OCI-LY1 (cell line): ENCODE measurements at regions not wholly inside any gene's neighbourhood (a gene's known extent, or its start where the extent isn't known, plus 50 kb on each side); places are given as distances from the start of the nearest gene placed in this dataset.

Experiments
- H2AFZ ChIP-seq: fragments of 200-600 bp; sonication (generic), shearing (Covaris generic); 2 replicates; pipeline ENCODE4 v1.6.0; 2014; ENCODE audit warnings: antibody characterized with exemption, mild to moderate bottlenecking, low read length
- H3F3A ChIP-seq: fragments of 200-600 bp; sonication (generic), shearing (Covaris generic); 2 replicates; pipeline ENCODE4 v1.6.0; 2014; ENCODE audit warnings: mild to moderate bottlenecking, antibody characterized with exemption, low read length, moderate library complexity; ENCODE audit not compliant: insufficient read depth
- H3K27ac ChIP-seq: fragments of 200-600 bp; sonication (generic); 2 replicates; pipeline ENCODE4 v1.5.1; 2014; ENCODE audit warnings: low read length, mixed run types, mild to moderate bottlenecking, low read depth; ENCODE audit not compliant: poor library complexity, severe bottlenecking
- H3K27me3 ChIP-seq: fragments of 200-600 bp; sonication (generic); 2 replicates; pipeline ENCODE4 v1.6.0; 2014; ENCODE audit warnings: antibody characterized with exemption, mild to moderate bottlenecking, low read length, moderate library complexity; ENCODE audit not compliant: insufficient read depth
- H3K36me3 ChIP-seq: fragments of 200-600 bp; sonication (generic); 2 replicates; pipeline ENCODE4 v1.6.1; 2014; ENCODE audit warnings: mild to moderate bottlenecking, antibody characterized with exemption, low read length, moderate library complexity, mixed read lengths; ENCODE audit not compliant: insufficient read depth
- H3K4me1 ChIP-seq: fragments of 200-600 bp; sonication (generic); 2 replicates; pipeline ENCODE4 v1.5.1; 2014; ENCODE audit warnings: mild to moderate bottlenecking, low read length, moderate library complexity; ENCODE audit not compliant: insufficient read depth, severe bottlenecking
- H3K4me2 ChIP-seq: fragments of 200-600 bp; sonication (generic), shearing (Covaris generic); 2 replicates; pipeline ENCODE4 v1.6.1; 2014; ENCODE audit warnings: low read length
- H3K4me3 ChIP-seq: fragments of 200-600 bp; sonication (generic); 2 replicates; pipeline ENCODE4 v1.5.1; 2014; ENCODE audit warnings: low read length, low read depth, mild to moderate bottlenecking, mixed read lengths; ENCODE audit not compliant: poor library complexity, severe bottlenecking
- H3K79me2 ChIP-seq: fragments of 200-600 bp; shearing (Covaris generic); 2 replicates; pipeline ENCODE4 v1.6.1; 2016; ENCODE audit warnings: mixed run types, low read length, mixed read lengths; ENCODE audit not compliant: insufficient read depth
- H3K9ac ChIP-seq: fragments of 200-600 bp; sonication (generic), shearing (Covaris generic); 2 replicates; pipeline ENCODE4 v1.6.1; 2014; ENCODE audit warnings: mild to moderate bottlenecking, low read length, mixed read lengths
- H3K9me2 ChIP-seq: fragments of 200-600 bp; sonication (generic), shearing (Covaris generic); 2 replicates; pipeline ENCODE4 v1.6.1; 2014; ENCODE audit warnings: low read depth, mild to moderate bottlenecking, low read length, mixed read lengths
- H3K9me3 ChIP-seq: fragments of 200-600 bp; shearing (Covaris generic); 2 replicates; pipeline ENCODE4 v1.6.1; 2014; ENCODE audit warnings: low read length, mixed read lengths
- H4K20me1 ChIP-seq: fragments of 200-600 bp; sonication (generic), shearing (Covaris generic); 2 replicates; pipeline ENCODE4 v1.6.0; 2016; ENCODE audit warnings: mild to moderate bottlenecking, low read length; ENCODE audit not compliant: insufficient read depth
- CTCF ChIP-seq: fragments of 200-600 bp; sonication (generic), shearing (Covaris generic); IDR thresholded peaks from 2 replicates; pipeline ENCODE4 v1.5.1; 2017; ENCODE audit warnings: mild to moderate bottlenecking, antibody characterized with exemption, low read length, moderate library complexity, mixed read lengths
- EZH2 ChIP-seq: fragments of 200-600 bp; sonication (generic), shearing (Covaris generic); IDR thresholded peaks from 2 replicates; pipeline ENCODE4 v1.8.0; 2017; ENCODE audit warnings: borderline replicate concordance, mixed run types, mild to moderate bottlenecking, antibody characterized with exemption, low read length, moderate library complexity, mixed read lengths

- Histone ChIP-seq H3K36me3 (no peaks in the 10 kb centered on the region), H3K9me2 (no peaks in the 10 kb centered on the region), H3K9ac (no peak overlapping the region), H3K9me3 (no peaks in the 10 kb centered on the region), H3K4me1 (peaks cover 5% of the 10 kb centered on the region), H4K20me1 (no peaks in the 10 kb centered on the region), H3K27ac (no peak overlapping the region), H3F3A (no peaks in the 10 kb centered on the region), H3K4me2 (no peak overlapping the region), H3K27me3 (no peaks in the 10 kb centered on the region), H3K4me3 (no peak overlapping the region), H3K79me2 (no peaks in the 10 kb centered on the region), H2AFZ (peak overlapping the region; percentile 71; the same call in 1 of the 2 replicates)
- TF ChIP-seq EZH2 (no peak), CTCF (no peak)
Observed at GRCh38 chr14:41000350-41000749, 606.3 kb upstream of the LRFN5 start.

- no peak overlapping the region for H3K4me3 ChIP-seq
- TF ChIP-seq CTCF (no peak), EZH2 (no peak)
- H3K9me2 ChIP-seq = no peaks in the 10 kb centered on the region
- no peak overlapping the region for H3K4me2 ChIP-seq
- H2AFZ ChIP-seq = no peak overlapping the region
- no peak overlapping the region for H3K27ac ChIP-seq
- H3K9me3 ChIP-seq = no peaks in the 10 kb centered on the region
- H4K20me1 ChIP-seq = no peaks in the 10 kb centered on the region
- H3K4me1 ChIP-seq = no peaks in the 10 kb centered on the region
- no peak overlapping the region for H3K9ac ChIP-seq
- H3K27me3 ChIP-seq = no peaks in the 10 kb centered on the region
- no peaks in the 10 kb centered on the region for H3K36me3 ChIP-seq
- H3K79me2 ChIP-seq = no peaks in the 10 kb centered on the region
- no peaks in the 10 kb centered on the region for H3F3A ChIP-seq
Observed at GRCh38 chr14:40989260-40989659, 617.4 kb upstream of the LRFN5 start.

GRCh38 chr14:40987481-40987880, 619.2 kb upstream of the LRFN5 start:
- H4K20me1 ChIP-seq = no peaks in the 10 kb centered on the region
- H3K27ac ChIP-seq = no peak overlapping the region
- H3K36me3 ChIP-seq = no peaks in the 10 kb centered on the region
- no peaks in the 10 kb centered on the region for H3K79me2 ChIP-seq
- H2AFZ ChIP-seq = no peak overlapping the region
- H3K4me2 ChIP-seq = no peak overlapping the region
- H3K9me2 ChIP-seq = no peaks in the 10 kb centered on the region
- no peak overlapping the region for H3K9ac ChIP-seq
- H3K27me3 ChIP-seq = no peaks in the 10 kb centered on the region
- H3K4me3 ChIP-seq = no peak overlapping the region
- H3K9me3 ChIP-seq = no peaks in the 10 kb centered on the region
- H3F3A ChIP-seq = no peaks in the 10 kb centered on the region
- H3K4me1 ChIP-seq = no peaks in the 10 kb centered on the region
- TF ChIP-seq CTCF (no peak), EZH2 (no peak)
